NCI-H2227 (cell line): ENCODE measurements at regions not wholly inside any gene's neighbourhood (a gene's known extent, or its start where the extent isn't known, plus 50 kb on each side); places are given as distances from the start of the nearest gene placed in this dataset.

ENCODE experiments used
- DNase-seq: peaks from one replicate; lab custom pipeline; 2025; ENCODE audit not compliant: unreplicated experiment; lab: John Stamatoyannopoulos, UW

DNA sequence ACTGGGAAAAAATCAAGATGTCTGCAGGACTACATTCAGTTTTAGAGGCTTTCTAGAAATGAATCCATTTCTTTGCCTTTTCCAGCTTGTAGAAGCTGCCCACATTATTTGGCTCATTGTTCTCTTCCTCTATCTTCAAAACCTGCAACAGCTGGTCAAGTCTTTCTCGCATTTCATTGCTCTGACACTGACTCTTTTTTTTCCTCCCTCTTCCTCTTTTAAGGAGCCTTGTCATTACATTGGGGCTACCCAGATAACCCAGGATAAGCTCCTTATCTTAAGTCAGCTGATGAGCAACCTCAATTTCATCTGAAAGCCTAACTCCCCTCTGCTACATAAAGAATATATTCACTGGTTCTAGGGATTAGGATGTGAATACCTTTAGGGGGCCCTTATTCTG, 53.2 kb upstream of the CEP162 start:
- no peak for DNase-seq

DNA sequence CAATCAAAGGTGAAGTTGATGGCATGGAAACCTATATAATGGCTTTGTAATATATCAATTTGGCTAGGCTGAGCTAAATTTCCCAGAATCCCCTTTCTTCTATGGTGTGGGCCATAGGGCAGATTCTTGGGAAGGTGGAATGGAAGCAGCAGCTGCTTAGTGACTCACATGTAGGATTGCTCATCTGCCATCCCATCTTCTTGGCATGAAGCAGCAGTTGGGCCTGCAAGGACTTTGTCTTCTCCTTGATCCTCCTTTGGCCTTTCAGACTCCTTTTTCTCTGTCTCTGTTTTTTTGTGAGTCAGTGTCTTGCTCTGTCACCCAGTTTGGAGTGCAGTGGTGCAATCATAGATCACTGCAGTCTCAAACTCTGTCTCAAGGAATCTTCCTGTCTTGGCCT, 52.6 kb upstream of the CEP162 start:
- no peak for DNase-seq

DNA sequence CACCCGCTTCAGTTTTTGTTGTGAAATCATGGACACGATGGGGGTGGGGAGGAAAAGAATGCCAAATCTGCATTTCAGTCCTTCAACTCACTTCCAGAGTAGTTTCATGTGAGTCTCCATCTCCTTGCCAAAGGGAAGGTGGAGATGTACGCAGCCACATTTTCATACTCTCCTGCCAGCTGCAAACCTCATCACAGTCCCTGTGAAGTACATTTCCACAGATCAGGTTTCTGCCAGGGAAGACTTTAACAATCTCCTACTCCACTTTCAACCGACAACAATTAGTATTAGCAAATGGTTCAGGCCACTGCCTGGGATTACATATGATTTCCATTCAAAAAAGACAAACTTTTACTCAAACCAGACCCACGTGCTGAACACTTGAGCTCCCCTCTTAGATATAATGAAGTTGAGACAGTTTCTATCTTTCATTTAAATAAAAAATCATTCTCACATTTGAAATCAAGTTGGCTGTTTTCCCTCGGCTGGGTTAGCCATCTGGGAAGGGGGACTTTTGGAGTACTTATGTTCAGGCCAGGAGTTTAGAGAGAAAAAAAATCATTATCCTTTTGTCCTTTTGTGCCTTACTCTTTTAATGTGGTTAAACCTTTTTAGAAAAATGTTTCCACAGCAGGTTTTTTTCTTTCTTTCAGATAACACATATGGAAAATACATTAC, 51.0 kb upstream of the CEP162 start:
- DNase-seq = no peak
